HL-60 (cell line): ENCODE measurements at regions not wholly inside any gene's neighbourhood (a gene's known extent, or its start where the extent isn't known, plus 50 kb on each side); places are given as distances from the start of the nearest gene placed in this dataset.

Experiments
- DNase-seq, 2 experiments: peaks; one replicate each; pipeline ENCODE4 v3.0.0-alpha.2; 2010 to 2020; ENCODE audit warnings: low read depth in 1 of 2, low spot score in 1 of 2
- H3K27ac ChIP-seq: fragments of 250-450 bp; sonication (Bioruptor Pico); replicated peaks from 2 replicates; pipeline ENCODE4 v1.5.1; 2020; ENCODE audit warnings: mild to moderate bottlenecking, moderate library complexity
- H3K27me3 ChIP-seq: fragments of 250-450 bp; sonication (Bioruptor Pico); 2 replicates; pipeline ENCODE4 v1.5.1; 2021; ENCODE audit warnings: mild to moderate bottlenecking, moderate library complexity; ENCODE audit not compliant: insufficient read depth, poor library complexity, severe bottlenecking
- H3K4me3 ChIP-seq: replicated peaks from 2 replicates; pipeline ENCODE4 v1.5.1; 2011; ENCODE audit warnings: mild to moderate bottlenecking, control low read depth, low read length; ENCODE audit not compliant: insufficient read depth
- CTCF ChIP-seq: IDR thresholded peaks from one replicate; pipeline ENCODE4 v1.5.1; 2011; ENCODE audit warnings: low read length, control low read depth, inconsistent platforms; ENCODE audit not compliant: insufficient read depth
- GABPA ChIP-seq: IDR thresholded peaks from 2 replicates; pipeline ENCODE4 v1.6.1; 2012; ENCODE audit warnings: low read depth
- POLR2AphosphoS5 ChIP-seq: IDR thresholded peaks from 2 replicates; pipeline ENCODE4 v1.6.1; 2012; ENCODE audit warnings: low read depth
- REST ChIP-seq: IDR thresholded peaks from 2 replicates; pipeline ENCODE4 v1.6.1; 2012; ENCODE audit warnings: low read depth; ENCODE audit not compliant: insufficient replicate concordance
- SPI1 ChIP-seq: IDR thresholded peaks from 2 replicates; pipeline ENCODE4 v1.6.1; 2012; ENCODE audit warnings: low read depth, mild to moderate bottlenecking, borderline replicate concordance

- no peak overlapping the region for H3K4me3 ChIP-seq
- TF ChIP-seq SPI1, result no peak
- TF ChIP-seq CTCF, result no peak
- no peak for TF ChIP-seq POLR2AphosphoS5
- TF ChIP-seq REST, result no peak
- no peak for TF ChIP-seq GABPA
- no peaks in the 10 kb centered on the region for H3K27me3 ChIP-seq
- H3K27ac ChIP-seq, result no peak overlapping the region
- no peak for DNase-seq
Observed at GRCh38 chr11:70807195-70807543, 408.8 kb downstream of the CTTN start.

GRCh38 chr11:70808686-70809375 is 410.5 kb downstream of the CTTN start:
- no peak for TF ChIP-seq REST
- TF ChIP-seq CTCF, result no peak
- no peak for TF ChIP-seq GABPA
- no peak for TF ChIP-seq POLR2AphosphoS5
- TF ChIP-seq SPI1, result no peak
- no peak overlapping the region for H3K27ac ChIP-seq
- no peaks in the 10 kb centered on the region for H3K27me3 ChIP-seq
- H3K4me3 ChIP-seq, result no peak overlapping the region
- no peak for DNase-seq

- TF ChIP-seq REST, result no peak
- TF ChIP-seq POLR2AphosphoS5, result no peak
- TF ChIP-seq SPI1, result no peak
- TF ChIP-seq CTCF, result no peak
- no peak for TF ChIP-seq GABPA
- Histone ChIP-seq H3K27ac (no peak overlapping the region), H3K4me3 (no peak overlapping the region), H3K27me3 (no peaks in the 10 kb centered on the region)
- DNase-seq, result no peak
Observed at GRCh38 chr11:70810133-70810532, 411.8 kb downstream of the CTTN start.
